NCI-H748 (cell line): ENCODE measurements at regions not wholly inside any gene's neighbourhood (a gene's known extent, or its start where the extent isn't known, plus 50 kb on each side); places are given as distances from the start of the nearest gene placed in this dataset.
A peak's percentile ranks its signal among the peaks of the same experiment; 100 is the strongest.

ENCODE experiments used
- DNase-seq: peaks from one replicate; lab custom pipeline; 2025; ENCODE audit not compliant: unreplicated experiment; lab: John Stamatoyannopoulos, UW

DNA sequence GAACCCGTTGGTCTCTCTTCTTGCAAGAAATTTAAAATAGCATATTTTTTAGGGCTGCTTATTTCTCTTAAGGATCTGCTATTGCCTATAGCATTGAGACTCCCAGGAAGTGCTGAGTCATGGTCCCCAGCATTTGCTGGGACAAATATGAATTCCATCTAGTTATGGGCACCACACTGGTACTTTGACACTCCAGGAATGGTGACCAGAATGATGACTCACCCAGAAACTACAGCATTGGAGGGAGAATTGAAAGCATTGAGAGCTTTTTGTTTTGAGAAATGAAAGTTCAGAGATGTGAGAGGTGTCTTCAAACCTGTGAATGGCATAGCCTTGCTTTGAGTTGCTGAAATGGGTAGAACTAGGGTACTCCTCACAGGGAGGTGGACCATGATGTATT is 699.7 kb downstream of the DHX35 start:
- no peak for DNase-seq

DNA sequence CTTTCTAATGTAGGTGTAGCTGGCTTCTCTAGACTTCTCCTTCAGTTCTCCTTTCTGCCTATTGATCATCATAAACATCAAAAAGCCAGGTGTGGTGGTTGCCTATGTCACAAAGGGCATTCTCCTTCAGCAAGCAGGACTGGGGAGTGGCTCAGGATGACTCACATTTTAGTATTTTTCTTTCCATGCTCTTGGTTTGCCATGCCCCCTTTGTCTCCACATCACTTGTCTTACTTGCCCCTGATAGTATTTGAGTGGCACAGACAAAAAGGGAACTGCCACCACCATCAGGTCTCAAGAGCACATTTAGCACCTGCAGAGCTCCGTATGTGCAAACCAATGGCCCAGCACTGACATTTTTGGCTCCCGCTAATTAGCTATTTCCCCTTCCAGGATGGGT is 698.8 kb downstream of the DHX35 start:
- peak; percentile 39 for DNase-seq

DNA sequence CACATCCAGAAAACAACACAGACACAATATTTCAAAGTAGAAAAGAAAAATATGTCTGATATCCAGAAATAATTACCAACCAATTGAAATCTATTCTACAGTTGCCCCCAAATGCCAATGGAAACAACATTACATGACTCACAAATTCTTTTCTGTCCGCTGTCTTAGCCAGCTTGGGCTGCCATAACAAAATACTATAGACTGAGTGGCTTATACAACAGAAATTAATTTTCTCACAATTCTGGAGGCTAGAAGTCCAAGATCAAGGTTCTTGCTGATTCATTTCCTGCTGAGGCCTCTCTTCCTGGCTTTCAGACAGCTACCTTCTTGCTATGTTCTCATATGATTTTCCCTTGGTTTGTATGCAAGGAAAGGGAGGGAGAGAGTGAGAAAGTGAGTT is 698.1 kb downstream of the DHX35 start:
- no peak for DNase-seq

DNA sequence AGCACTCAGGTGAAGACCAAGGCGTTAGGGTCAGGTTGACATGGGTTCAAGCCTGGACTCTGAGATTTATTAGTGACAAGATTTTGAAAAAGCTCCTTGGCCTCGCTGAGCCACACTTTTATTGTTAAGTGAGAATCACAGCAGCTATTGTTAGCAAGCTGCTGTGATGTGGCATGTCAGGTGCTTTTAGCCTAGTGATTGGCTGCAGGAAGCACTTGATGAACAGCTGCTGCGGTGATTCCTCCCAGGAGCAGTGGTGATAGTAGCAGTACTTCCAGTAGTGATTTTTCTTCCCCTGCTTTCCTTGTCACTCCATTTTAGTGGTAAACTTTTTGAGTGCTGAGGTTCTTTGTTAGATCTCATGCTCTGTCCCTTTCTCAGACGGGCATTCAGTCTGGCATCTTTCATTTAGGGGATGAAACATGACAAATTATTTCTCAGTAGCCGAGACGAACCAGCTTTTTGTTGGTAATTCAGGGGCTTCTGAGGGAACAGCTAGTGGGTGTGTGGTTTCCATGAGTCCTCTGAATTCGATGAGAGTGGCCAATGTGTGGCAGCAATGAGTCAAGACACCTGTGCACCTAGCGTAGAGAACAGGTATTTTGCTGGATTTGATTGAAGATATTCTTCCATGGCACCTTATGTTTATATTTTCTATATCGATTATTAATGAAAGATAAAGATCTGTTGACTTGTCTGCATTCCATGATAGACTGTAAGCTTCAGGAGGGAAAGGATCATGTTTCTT is 696.7 kb downstream of the DHX35 start:
- DNase-seq: no peak

DNA sequence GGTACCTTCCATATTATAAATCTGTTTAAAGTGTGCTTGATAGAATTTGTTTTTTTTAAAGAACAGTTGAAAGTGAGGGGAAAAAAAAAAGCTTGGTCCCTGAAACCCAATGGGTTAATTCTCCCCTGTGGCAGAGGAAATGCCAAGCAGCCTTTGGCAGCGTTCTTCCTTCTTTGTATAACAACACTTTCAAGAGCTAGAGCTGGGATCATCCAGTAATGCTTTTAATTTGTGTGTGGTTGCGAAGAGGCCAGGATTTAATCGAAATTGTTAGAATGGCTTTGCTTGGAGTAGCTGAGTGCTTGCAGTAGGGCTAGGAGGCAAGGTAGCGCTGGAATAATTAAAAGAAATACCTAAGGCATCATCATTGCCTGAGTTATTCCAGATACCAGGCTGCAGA is 692.0 kb downstream of the DHX35 start:
- DNase-seq: no peak

DNA sequence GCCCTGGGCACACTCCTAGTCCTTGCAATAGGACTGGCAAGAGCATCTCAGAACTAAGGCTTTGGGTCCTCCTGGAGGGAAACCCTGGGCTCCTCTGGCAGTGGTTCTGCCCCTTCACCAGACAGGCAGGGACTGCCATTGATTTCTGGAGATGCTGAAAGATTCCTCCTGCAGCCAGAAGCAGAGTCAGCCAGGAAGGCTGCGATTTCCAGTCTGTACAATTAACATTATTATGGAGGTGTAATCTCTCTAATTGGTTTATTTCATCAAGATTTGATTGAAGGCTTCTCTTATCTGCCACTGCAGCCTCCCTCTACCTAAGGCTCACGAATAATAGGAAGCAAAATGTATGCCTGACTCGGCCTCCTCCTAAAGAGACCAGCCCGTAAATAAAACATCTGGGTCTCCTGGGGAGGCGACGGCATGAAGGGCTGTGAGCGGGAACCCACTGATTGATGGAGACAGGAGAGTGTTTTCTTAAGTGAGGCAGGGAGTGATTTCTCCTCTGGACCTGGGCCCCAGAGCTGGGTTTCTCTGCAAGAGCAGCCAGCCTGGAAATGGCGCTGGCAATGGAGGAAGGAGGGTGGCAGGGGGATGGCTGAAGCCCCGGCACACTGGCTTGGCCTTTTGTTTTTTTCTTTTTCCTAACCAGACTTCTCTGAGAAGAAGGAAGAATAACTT is 689.6 kb downstream of the DHX35 start:
- DNase-seq: no peak

DNA sequence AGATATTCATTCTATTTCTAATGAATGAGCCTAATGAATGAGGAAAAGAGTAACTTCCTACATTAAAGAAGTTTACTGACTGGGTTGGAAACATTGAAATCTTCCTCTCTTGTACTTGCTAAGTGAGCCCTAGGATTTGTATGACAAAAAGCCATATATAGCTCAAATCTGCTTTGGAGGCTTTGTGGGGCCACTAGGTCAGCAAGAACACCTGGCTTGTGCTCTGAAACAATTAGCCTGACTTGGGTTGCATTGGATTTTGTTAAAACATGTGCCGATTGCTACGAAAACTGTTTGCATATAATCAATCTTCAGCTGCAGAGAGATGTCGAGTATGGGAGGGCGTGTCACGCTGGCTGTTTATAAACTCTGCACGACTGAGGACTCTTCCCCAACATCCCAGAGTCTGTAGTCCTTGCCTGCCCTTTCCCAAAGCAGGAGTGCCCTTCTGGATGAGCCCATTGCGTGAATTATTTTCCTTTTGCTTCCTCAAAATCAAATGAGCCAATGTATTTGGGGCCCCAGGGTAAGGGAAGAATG is 684.8 kb downstream of the DHX35 start:
- peak; percentile 47 for DNase-seq

DNA sequence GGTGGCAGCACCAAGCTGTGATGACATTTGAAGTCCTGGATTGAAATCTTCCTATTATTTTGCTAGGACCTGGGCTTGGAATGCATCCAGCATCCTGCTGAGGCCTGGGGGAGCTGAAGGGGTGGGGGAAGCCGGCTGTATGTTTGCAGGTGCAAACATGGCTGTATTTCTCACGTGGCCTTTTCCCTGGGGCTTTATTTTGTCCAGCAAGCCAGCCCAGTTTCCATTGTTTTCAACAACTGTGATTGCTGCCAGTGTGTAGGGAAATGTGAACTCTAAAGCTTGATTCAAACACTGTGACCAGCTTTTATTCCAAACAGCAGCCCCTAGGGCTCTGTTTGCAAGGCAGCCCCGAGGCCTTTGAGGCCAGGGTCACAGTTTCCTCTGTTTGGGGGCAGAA is 683.0 kb downstream of the DHX35 start:
- DNase-seq: peak; percentile 85

DNA sequence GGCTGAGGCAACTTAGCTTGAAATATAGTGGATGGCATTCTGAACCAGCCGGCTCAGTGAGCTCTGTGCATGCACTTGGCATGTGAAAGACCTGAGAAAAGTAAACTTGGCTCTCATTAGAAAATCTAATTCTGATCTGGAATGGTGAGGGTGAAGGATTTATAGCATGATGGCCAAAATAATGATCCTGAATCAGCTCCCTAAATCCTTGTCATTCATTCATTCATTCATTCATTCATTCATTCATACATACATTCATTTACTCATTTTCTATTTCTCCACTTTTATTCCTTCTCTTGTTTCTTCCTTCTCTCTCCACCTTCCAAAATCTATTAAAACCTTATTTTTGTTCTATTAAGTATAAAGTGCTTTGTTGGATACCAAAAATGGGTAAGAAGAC is 681.1 kb downstream of the DHX35 start:
- DNase-seq: no peak

DNA sequence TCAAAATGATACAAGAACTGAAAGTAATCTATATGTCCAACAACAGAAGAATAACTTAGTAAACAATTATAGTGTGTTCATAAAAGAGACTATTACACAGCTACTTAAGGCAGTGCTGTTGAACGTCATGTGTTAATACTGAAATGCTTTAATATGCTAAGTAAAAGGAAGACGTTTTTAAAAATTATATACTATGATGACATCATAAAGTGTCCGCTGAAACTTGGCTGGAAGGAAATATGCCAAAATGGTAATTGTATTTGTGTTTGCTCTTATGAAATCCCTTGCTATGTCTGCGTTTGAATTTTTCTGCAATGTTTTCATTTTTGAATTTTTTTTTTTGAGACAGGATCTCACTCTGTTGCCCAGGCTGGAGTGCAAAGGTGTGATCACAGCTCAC is 679.3 kb downstream of the DHX35 start:
- DNase-seq: no peak

DNA sequence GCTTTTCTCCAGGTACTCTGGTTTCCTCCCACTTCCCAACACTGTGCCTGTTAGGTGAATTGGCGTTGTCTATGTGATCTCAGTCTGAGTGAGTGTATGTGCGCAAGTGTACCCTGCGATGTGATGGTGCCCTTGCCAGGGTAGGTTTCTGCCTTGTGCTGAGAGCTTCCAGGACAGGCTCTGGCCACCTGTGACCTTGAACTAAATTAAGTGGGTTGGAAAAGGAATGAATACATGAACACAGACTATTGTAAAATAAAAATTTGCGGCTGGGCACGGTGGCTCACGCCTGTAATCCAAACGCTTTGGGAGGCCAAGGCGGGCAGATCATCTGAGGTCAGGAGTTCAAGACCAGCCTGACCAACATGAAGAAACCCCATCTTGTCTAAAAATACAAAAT is 678.0 kb downstream of the DHX35 start:
- DNase-seq: no peak

DNA sequence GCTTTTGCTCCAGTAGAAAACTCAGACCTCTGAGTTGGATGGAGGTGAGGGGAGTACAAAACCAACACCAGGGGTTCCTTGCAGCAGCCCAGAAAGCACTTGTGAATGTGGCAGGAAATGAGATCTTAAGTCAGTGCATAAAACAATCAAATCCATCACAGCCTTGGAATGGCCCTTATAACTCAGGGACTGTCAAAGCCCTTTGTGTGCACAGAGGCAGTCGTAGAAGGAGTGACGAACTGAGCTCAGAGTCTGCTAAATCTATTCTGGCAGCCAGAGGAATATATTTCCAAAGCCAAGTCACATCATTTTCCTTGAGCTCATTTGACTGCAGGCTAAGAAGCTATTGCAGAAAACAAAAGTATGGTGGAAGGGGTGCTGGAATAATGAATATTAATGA is 676.6 kb downstream of the DHX35 start:
- no peak for DNase-seq

DNA sequence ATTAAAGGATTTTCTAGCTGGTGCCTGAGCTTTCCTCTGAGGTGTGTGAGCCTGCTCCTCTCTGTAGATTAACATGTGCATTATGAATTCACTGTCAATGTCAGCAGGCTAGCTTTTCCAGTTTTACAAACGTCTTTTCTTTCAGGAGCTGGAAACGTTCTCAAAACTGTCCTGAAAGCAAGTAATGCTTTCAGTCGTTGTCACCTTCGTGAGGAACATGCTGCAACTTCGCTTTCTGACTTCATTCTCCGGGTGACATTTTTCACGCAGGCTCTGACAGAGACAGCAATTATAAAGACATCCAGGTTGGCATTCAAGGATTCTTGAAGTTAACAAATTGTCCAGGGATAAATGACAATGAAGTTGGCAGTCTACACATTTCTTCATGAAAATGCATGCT is 671.5 kb downstream of the DHX35 start:
- no peak for DNase-seq

DNA sequence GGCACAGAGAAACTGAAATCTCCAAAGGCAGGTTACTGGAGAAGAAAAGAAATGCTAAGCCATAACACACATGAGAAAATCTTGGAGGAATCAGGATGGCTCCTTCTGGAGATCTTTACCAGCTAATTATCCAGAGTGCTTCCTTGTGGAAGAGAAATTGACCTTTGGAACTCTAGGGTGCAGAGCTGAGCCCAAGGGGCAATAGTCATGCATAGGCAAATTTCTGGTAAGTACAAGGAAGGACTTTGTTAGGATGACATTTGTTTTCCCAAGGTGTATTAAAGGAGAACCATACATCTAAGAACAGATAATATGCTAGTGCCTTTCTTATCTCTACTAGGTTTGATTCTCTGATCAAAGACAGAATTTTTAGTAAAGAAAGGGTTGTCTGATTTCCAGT is 670.6 kb downstream of the DHX35 start:
- no peak for DNase-seq

DNA sequence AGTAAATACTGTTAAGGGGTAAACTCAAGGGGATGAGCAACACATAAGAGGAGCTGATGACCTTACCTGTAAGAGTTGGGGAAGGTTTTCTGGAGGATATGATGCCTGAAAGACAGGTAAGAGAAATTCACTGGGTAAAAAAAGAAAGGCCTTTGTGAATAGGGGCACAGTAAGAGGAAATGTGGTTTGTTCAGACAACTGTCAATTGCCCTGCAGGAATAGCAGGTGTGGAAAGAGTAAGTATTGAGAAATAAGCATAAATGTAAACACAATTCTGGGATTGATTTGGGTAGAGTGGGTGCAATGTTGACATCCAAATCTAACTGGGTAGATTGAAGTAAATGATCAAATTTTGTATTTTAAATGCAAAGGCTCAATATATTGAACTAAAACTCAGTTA is 670.0 kb downstream of the DHX35 start:
- no peak for DNase-seq

DNA sequence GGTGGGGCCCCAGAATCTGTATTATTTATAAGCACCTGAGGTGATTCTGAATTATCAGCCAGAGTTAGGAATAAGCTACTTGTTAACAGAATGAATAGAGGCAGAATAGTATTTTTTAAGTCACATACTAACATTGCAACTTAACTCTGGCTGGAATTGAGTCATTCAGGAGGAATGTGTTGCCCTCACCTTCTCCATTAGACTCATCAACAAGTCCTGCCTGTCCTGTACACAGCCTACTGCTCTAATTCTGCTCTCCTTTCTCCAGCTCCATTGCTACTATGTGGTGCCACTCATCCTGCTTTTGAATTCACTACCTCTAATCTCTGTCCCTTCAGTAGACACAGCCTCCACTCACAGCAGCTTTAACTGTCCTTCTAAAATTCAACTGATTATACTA is 669.4 kb downstream of the DHX35 start:
- no peak for DNase-seq

DNA sequence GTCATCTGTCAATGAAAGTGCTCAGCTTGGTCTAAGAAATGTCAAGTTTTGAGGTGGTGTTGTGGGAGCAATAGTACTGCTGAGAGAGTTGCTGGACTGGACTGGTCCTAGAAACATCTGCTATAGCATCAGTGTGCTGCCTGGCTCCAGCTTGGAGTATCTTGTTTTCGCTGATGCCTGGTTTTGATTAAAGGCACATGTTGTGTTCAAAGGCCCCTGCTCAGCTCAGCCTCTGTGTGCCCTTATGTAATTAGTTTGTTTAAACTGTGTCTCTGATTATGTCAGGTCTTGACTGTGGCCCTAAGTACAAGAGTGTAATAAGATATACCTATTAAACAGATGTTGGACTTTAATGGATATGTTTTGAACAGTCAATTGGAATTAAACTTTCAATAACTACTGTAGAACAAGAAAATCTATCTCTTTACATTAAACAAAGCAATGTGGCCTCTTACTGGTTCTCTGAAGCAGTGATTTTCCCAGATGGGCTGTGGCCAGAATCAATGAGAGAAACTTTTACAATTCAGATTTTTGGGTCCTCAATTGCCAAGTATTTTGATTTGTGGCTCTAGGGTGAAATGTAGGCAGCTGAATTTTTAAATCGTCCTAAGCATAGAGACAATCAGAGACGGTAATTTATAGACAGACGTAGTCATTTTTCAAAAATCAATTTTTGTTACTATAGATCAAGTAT is 668.2 kb downstream of the DHX35 start:
- peak; percentile 78 for DNase-seq

DNA sequence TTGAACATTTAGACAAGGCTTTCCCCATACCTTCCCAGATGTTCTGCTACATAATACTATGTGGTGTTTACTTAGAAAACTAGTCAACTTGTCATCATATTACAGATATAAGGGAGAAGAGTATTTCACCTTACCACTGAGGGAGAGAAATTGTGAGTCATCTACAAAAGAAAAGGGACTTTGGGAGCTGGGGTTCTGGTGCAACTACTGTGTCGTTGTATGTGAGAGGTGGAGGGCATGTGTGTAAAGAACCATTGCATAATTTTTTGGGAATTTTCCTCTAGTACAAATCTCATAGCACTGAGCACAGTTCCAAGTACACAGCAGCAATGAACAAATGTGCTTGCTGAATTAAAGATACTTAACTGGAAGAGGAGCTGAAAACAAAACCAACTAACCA is 665.6 kb downstream of the DHX35 start:
- no peak for DNase-seq

DNA sequence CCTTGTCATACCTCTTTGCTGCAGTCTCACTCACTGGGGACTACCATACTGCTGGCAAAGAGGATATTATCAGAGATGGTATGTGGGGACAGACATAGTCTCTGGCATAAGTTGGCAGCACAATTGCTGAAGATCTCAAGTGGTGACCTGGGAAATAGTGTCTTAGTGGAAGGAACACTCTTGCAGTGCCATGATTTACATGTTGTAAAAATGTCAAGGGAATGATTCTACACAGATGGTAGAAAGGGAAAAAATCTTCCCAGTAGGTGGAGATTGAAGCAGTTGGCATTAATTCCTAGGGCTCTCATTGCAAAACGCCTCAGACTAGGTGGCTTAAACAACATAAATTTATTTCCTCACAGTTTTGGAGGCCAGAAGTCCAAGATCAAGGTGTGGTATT is 662.2 kb downstream of the DHX35 start:
- no peak for DNase-seq

DNA sequence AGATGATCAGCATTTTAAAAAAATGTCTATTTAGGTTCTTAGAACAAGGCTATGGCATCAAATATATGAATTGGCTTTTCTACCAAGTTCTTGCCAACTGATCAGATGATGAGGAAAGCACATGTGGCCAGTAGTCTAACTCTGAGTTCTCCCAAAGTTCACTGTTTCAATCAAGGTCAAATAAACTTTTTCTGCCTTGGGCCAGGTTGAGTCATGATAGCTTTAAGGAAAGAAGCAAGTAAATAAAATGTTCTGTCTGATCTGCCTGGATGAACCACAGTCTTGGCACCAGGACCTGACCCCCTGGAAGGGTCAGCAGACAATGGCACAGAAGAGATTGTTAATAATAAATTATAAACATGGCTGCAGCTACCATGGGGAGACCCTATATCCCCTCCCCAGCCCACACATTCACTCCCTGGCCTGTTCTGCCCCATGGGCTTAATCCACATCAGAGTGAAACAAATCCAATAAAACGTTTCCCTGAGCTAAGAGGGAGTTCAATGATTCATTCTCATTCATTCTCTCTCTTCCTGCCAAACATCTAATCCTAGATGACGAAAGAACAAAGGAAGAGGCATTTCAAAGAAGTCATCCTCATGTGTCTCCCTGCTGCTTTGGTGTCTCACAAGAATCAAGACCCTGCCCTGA is 661.6 kb downstream of the DHX35 start:
- no peak for DNase-seq

DNA sequence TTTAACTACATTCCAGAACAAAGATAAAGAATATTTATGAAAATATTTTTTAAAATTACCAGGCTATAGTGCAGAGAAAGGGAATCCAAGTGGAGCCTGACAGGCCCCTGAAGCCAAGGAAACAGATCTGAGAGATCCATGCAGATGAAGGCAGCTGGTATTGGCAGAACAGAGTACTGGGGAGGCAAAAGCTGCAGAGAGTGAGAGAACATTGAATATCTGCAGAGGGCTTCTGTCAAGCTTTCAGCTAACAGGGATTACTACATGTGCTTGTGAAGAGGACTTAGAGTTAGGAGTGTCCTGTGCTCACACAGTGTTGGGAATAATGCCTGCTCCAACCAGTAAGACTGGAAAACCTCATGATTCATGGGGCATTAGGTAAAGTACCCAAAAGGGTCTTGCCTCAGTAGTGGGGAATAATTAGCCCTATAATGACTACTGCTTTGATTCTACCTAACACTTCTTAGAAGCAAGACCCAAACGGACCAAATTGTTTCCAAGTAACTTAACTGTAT is 657.2 kb downstream of the DHX35 start:
- DNase-seq: no peak
